CD1c-positive myeloid dendritic cell (primary cell): ENCODE measurements at regions not wholly inside any gene's neighbourhood (a gene's known extent, or its start where the extent isn't known, plus 50 kb on each side); places are given as distances from the start of the nearest gene placed in this dataset.

Source experiments
- DNase-seq: peaks from one replicate; pipeline ENCODE4 v3.0.0-alpha.2; 2016; ENCODE audit errors: extremely low spot score

DNA sequence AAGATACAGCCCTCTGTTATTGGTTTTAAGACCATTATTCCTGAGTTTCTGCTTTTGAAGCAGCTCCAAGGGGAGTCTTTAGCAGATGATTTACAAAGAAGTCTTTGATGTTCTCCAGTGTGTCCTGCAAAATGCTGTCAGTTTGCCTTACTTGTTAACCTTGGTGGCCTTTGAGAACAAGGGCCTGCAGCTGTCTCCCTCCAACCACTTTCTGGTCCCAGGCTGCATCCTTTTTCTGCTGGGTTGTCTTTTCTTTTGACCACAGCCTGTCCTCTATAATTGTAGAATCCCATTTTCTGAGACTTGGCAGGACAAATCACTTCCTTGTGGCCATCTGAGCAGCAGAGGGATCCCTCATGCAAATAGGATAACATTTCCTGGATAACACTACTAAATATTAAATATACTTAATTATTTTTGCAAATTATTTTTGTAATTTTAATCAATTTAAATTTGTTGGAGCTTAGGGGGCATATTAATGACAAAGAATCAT lies 281.4 kb downstream of the DMRT2 start:
- no peak for DNase-seq

DNA sequence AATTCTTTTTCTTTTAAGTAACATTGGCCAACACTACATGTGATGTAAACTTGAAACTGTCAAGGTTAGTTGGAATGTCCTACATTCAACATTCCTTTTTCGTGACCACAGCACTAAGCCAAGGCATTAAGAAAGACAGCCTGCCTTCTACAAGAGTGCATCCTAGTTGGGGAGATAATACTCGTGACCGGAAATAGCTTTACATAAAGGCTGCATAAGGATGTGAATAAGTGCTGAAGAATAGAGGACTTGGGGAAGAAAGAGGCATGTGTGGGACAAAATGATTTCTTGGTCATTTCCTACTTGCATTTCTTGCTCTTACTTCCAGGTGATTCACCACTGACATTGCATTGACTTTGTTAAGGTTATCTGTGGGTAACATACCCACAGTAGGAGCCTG lies 282.0 kb downstream of the DMRT2 start:
- no peak for DNase-seq

DNA sequence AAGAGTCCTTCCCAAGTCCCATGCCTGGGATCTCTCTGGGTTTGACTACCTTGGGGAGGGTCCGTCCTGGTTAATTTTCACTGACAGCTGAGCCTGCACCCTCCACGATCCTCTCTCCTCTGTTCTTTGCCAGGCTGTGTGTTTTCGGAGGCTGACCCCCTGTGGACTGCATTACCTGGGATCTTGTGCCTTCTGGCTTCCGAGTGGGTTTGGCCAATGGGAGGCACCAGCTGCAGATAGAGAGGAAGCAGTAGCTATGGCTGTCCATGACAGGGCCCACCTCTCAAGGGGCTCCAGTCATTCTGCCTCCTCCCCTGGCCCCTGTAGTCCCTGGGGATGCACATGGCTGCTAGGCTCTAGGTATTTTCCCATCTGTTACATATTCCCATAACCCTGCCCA lies 285.0 kb downstream of the DMRT2 start:
- DNase-seq: no peak

DNA sequence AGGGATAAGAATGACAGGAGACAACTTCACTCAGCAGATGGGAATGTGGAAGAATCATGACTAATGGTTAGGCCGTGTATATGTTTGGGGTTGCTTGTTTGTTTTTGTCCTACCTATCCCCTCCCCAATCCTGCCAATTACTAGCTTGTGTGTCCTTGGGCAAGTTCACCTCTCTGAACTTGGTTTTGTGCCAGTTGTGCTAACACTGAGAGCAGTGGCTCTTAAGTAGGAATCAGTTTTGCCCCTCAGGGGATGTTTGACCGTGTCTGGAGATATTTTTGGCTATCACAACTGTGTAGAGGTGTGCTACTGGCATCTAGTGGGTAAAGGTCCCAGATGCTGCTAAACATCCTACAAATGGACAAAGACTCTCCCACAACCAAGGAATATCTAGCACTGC lies 287.0 kb downstream of the DMRT2 start:
- DNase-seq: no peak

DNA sequence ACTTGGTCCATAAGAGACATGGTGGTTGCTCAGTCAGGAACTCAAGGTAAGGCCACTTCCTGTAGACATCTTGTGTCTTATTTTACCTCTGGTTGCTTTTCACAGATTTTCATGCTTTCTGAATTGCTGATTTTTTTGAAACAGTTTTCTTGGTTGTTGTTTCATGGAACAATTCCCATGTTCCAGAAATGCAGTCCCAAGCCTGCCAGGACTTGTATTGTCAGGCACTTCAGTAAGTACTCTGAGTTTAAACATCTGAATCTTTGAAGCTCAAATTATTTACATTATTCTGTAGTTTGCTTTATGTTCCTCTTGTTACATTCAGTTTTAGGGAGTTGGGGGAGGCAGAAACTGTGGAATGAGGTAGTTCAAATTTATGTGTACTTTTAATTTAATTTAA lies 290.2 kb downstream of the DMRT2 start:
- DNase-seq: no peak

DNA sequence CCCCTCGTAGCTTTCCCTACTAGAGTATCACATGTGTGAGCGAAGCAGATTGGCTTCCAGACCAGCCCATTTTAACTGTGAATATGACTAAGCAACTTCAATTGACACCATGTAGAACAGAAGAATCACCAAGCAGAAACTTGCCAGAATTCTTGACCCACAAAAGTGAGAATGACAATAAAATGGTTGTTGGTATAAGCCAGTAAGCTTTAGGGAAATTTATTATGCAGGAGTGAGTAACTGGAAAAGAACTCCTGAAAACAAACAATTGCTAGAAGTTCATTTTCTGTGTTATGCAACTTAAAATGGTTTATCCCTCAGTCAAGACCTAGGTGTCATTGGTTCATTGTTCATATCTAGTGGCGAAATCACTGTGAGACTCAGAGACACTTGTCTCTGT lies 303.1 kb downstream of the DMRT2 start:
- no peak for DNase-seq

DNA sequence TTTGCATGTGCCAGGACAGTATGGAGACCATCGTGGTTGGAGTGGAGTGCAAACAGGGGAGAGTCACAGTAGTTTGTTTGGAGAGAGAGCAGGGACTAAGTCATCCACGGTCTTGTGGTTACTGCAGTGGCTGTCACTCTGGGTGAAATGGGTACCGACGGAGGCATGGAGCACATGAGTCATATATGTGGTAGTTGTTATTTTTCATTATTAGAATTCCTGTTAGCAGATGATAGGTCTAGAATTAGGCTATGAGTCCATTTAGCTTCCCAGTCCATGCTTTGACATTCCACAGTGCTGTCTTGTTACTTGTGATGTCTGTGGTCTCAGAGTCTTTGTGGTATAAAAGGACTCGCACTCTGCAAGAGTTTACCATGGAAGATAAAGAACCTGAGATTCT lies 303.9 kb downstream of the DMRT2 start:
- no peak for DNase-seq

DNA sequence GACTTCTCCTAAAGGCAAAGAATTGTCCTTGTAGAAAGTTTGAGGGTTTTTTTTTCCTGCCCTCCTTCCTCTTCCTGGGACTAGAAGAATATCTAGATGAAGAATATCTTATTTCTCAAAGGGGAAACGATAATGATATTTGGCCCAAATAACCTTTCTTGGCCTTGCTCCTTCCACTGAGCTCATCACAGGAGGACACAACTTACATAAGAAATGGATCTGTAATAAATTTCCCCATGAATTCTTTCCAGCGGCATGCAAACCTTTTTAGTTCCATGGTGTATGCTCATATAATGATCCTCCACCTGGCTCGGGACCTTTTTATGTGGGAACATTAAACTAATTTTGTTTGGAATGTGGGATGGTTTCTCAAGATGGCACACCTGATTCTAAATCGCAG lies 304.4 kb downstream of the DMRT2 start:
- no peak for DNase-seq

DNA sequence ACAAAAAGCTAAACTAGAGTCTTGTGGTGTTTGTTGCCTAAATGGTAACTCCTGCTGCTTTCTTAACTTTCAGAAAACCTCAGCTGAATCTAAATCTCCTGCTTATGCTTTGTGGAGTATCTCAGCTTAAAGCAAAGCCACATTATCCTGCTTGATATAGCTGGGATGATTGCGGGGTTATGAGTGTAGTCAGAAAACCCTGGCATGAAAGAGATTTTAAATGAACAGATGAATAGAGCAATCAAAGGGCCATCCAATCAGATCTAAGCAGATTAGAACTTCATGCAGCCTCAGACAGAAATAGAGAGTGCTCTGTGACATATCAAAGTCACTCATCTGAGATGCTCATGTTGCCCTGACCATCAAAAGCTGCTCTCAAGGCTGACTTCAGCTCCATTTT lies 305.5 kb downstream of the DMRT2 start:
- DNase-seq: no peak

DNA sequence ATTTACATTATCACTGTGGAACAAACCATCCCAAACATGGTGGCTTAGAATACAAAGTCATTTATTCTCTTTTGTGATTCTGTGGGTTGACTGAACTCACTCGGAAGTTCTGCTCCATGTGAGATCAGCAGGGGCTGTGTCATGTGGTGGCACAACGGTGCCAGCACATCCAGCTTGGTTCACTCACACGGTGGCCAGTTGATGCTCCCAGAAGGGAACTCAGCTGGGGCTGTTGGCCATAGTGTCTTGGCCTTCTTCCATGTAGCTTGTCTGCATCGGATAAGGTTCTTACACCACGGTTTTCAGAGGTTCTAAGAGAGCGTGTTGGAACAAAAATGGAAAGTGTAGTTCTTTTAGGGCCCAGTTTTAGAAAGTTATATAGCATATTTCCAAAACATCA lies 312.7 kb downstream of the DMRT2 start:
- DNase-seq: no peak

DNA sequence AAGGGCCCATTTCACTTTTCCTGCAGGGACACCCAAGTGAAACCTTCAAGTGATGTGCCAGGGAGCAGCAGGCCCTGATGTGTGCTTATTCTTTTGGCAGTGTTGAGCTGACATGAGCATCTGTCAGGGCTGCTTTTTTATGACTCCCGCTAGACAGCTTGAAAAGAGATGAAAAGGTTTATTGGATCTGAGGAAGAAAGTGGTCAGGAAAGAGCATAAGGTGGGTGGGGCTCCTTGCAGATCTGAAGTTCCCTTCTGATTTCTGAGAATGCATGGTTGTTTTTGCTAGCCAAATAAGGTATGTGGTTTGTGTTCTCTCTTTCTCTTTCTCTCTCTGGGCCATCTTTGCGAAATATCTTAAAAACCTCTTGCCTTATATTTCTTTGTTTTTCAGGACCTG lies 316.1 kb downstream of the DMRT2 start:
- DNase-seq: no peak

DNA sequence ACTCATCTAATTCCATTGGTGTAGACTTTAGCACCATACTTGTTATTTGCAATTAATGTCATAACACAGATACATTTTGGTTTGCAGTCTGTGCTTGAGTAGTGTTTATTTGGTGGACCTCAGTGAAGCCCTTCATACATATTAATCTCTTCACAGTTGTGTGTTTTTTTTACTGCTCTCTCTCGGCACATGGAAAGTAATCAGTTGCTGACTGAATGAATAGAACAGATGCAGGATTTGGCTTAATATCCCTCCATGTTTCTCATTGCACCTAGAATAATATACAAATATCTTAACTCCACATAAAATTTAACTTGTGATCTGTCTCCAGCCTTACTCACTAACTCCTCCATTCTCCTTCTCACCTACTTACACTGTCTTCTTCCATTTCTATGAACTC lies 319.1 kb downstream of the DMRT2 start:
- no peak for DNase-seq

DNA sequence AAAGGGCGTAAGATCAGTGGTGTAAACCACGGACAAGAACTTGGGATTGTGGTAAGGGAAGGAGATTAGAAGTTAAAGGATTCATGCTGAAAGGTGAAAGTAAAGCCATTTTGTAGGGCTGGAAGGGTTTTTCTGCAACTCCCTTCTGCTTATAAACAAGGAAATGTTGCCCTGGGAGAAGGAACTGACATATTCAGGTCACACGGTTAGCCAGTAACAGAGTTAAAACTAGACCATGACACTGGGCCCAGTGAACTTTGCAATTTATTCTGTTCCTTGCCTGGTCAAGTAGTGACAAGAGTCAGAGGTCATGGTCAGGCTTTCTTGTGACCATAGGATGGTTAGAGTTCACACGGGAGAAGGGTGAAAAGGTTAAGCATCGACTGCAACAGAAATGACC lies 323.3 kb downstream of the DMRT2 start:
- DNase-seq: no peak

DNA sequence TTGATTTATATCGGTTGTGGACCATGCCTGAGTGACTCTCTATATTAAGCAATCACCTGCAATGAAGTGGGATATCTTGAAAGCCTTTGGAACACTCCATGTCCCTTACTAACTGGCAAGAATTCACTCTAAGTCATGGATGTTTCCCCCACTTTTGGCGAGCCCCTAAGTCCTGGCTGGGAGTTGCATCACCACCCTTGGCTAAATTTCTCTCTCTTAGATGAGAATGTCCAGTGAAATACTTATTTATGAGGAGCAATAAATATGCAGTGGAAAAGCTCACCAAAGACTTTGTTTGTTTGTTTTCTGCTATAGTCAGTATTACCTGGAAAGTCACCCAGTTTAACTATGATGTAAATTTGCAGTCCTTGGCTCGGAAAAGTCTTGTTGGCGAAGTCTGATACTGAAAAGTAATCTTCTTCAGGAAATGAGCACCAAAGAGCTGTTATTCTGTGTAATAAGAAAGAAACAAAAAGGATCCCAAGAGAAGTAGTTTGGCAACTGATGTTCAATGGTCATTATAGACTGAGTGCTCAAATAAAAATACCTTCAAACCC lies 333.8 kb downstream of the DMRT2 start:
- no peak for DNase-seq

DNA sequence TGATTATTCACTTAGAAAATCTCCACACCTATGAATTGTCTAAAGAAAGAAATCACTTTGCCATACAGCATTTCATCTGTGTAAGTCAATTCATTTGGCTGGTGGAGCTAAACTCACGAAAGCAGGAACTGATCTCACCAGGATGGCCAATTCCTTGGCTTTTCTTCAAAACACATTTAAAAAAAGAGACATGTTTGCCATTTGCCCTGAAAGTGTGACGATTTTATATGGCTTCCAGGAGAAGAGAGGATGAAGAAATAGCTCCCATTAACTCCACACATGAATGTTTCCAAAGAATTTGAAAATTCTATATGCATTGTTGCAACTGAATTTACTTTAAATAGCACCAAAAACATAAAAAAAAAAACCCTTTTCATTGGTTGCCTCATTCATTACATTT lies 334.7 kb downstream of the DMRT2 start:
- DNase-seq: no peak

DNA sequence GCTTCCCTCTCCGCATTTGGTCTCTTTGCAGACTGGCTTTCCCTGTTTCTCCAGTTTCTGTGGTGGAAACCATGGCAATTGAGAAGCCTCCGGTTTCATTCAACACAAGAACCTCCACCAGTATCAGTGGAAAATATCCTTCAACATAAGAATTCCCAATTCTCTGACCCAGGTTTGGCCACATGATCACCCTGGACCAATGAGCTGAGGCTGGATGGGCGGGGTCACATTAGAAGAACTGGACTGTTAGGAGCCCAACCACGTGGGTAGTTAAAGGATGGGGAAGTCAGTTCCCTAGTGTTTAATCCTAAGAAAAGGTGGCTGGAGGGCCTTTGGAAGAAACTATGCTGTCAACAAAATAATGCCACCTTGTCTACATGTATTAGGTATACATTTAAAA lies 336.3 kb downstream of the DMRT2 start:
- DNase-seq: no peak

DNA sequence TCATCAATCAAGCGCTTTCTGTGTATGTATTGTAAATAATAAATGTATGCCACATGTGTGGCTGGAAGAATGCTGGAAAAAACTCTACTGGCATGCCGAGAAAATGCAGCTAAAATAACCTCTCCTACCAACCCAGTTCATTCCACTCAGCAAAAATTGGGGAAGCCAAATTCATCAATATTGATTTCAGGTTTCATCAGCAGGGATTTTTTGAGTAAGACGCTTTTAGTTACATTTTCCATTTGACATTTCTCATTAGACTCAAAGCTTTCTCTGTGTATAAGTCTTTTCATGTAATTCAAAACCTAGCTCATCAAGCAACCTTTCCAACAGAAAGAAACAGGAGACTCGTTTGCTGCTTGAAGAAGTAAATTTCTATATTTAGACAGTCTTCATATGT lies 338.1 kb downstream of the DMRT2 start:
- no peak for DNase-seq

DNA sequence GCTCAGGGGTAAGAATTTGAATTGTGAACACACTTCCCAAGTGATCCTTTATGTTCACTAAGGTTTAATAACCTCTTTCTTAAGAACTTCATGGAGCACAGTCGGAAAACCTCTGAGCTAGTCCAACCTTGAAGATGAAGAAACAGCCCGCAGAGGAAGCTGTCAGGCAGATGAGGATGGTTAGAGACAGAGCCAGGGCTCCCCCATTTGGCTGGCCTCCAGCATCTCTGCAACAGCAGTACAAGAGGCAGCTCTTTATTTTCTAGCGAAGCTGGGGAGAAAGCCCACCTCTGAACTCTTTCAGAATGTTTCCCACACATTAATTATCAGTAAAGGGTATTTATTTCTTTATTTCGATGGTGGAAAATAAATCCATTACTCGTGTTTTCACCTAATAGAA lies 350.8 kb downstream of the DMRT2 start:
- DNase-seq: no peak

DNA sequence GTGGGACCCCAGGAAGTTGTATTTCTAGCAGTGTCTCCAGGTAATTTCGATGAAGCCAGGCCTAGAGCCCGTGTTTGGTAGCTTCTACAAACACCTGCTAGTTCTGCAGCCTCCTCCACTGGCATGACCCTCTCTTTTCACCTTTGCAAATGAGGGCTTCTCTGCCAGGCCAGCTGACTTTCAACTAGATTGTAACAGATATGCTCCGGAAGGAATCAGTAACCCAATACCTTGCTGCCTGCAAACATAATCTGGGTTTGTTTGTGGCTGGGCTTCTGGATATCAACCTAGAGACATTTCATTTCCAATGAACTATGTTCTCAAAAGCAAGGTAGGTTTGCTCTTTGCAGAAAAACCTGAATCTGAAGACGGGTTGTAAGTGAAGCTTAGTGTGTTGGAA lies 354.8 kb downstream of the DMRT2 start:
- no peak for DNase-seq

DNA sequence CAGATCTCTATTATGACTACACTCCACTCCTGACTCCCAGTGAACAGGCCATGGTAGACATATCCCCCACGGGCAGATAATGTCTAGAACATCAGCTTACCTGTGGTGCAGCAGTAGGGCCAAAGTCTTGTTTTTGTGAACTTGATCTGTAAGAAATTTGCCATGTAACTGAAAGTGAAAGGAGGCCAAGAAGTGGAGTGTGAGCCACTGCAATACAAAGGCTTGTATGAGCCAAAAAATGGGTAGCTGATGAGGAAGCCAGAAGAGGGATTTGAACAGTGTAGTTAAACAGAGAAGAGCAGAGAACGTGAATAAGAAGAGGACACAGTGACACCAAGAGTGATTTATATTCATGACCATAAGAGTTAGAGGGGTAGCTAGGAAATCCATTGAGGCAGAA lies 361.7 kb downstream of the DMRT2 start:
- no peak for DNase-seq

DNA sequence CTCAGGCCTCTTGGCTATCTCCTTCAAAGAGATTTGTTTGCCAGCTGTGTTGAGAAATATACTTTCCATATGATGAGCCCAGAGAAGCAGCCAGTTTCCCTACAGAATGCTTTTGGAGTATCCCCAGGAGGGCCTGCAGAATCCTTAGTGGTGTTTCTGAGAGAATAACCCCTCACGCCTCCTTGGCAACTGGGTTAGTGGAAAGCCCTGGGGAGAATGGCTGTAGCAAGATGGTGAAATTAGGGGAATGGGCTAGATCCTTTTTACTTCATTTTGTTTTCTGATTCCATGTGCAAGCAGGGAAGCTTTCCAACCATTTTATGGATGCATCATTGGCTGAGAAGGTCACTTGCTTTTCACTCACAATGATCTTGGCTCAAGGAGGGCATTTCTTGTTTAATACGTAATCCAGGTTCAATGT lies 364.6 kb downstream of the DMRT2 start:
- no peak for DNase-seq

DNA sequence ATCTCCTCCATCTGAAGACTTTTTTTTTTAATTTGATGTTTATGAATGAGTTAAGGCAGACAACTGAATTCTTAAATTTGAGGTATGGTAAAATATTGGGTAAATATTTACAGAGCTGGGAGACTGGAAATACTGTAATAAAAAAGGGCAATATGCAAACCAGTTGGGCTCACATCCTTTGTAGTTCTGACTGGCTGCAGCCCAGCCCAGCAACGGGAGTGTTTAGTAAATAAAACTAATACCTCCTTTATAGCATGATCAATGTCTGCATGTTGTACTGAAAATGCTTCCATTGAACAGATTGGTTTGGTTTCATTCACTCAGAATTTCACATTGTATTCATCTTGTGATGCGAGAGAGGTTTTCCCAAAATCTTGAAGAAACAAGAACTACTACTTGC lies 365.0 kb downstream of the DMRT2 start:
- DNase-seq: no peak

DNA sequence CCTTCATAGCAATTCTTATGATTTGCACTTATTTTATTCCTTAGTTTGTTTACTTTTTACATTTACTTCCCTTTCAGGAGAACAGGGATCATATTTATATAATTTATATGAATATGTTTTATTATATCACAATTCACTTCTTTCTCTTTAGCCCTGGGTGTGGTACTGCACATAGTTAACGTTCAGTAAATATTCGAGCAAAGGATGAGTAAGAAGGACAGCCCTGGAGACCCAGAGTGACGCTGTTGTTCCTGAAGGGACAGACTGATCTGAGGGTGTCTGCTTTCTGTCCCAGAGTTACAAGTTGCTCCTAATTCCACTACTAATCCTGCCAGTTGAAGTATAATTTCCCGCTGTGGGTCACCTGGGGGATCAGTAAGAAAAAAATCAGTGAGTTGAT lies 366.1 kb downstream of the DMRT2 start:
- DNase-seq: no peak

DNA sequence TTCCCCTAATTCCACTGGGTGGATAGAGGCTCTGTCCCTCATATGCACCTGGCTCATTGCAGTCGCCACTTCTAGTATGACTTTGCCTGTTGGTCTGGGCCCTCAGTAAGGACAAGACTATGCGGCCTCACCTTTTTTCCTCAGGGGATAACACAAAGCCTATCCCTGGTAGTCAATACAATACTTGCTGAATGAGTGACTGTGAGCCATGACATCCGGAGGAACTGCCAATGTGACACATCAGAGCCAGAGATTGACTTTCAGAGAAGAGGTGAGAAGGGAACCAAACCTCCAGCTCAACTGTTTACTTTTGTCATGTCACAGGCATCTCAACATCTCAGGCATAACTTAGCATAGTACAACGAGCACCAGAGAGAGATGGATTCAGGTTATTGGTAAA lies 371.3 kb downstream of the DMRT2 start:
- DNase-seq: no peak

DNA sequence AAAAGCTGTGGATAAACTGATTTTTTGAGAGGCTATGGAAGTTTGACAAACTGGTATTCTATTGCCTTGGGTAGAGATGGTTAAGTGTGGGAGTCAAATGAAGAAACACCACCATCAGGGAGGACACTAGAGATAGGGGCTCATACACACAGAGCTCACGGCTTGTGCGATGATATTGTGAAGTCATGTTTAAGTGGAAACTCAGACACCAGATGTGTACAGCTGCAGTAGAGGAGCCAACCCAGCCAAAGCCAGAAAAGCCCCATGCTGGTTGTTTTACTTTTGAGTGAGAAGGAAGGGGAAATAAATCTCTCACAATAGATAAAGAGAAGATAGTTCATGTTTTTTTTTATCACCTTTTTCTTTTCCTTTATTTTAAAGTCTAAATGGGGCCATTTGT lies 377.7 kb downstream of the DMRT2 start:
- no peak for DNase-seq
